ENCODE measurements at regions not wholly inside any gene's neighbourhood (a gene's known extent, or its start where the extent isn't known, plus 50 kb on each side); places are given as distances from the start of the nearest gene placed in this dataset.

DNA sequence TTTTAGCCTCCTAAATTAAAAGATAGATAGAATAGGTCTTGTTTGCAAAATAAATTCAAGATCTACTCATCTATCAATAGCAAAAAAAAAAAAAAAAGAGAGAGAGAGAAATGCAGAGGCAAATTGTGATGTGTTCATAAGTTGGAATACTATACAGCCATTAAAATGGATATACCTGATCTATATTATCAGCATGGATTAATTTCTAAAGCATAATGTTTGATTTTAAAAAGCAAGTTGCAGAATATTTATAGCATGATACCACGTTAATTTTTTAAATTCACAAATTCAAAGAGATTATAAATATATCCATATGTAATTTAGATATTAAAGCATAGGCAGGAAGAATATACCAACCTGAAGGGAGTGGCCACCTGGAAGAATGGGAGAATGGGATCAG, 114.9 kb upstream of the PTPRT start:
- no peak for DNase-seq

DNA sequence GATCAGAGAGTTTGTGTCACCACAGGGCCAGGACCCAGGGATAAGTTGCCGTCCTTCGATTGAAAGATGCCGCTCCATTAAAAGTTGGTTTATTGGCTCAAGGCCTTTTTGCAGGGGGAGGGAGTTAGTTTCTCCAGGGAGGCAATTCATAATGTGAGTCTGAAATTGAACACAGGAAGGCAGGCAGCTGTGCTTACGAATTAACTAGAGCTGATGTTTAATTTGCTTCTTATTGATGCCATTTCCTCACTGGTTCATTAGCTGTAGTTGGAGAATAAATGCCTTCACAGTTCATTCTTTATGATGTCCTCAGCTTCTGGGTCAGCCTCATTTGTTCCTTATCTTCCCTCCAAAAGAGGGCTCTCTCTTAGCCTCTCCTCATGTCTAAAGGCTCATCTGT, 113.2 kb upstream of the PTPRT start:
- no peak for DNase-seq

DNA sequence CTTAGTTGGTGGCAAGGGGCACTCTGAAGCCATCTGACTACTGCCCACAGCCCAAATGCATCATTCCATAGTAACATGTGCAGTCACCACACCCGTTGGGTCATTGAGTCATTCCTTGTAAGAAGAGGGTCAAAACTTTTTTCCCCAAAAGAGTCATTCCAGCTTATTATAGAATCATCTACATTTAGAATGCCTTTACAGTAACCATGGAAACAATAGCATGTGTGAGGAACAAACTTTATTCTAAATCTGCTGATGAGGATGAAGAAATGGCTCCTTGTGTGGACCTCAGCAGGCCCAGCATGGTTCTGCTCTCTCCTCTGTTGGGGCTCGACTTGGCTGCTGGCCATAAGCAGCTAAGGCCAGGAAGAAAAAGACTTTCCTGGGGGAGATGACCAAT, 111.2 kb upstream of the PTPRT start:
- no peak for DNase-seq

DNA sequence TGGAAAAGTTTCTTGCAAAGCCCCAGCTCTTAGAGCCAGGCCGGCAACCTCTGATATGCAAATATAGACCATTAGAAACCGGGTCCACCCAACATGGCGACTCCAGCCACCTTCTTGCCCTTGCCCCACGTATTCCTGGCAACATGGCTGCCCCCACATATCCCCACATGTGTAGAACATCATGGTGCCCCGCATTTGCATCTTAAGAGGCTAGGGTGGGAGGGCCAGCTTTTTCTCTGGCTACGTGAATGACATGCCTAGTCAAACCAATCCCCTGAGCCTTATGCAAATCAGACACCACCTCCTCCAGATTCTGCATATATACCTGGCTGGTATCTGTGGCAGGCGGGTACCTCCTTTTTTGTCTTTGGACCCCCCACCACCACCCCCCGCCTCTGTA, 106.1 kb upstream of the PTPRT start:
- DNase-seq: no peak

DNA sequence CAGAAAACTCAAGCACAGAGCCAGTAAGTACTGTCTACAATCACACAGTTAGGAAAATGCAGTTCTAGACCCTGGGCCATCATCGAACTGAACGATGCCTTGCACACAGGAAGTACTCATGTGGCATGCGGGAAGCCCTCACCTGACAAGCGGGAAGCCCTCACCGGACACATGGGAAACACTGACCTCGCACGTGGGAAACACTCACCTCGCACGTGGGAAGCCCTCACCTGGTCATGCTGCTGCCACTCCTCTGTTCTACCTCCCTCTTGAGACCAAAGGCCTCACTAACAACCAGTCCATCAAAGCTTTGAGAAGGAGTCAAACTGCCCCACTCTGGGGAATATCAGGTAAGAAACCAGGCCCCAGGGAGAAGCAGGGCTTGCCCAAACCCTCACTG, 105.6 kb upstream of the PTPRT start:
- no peak for DNase-seq

DNA sequence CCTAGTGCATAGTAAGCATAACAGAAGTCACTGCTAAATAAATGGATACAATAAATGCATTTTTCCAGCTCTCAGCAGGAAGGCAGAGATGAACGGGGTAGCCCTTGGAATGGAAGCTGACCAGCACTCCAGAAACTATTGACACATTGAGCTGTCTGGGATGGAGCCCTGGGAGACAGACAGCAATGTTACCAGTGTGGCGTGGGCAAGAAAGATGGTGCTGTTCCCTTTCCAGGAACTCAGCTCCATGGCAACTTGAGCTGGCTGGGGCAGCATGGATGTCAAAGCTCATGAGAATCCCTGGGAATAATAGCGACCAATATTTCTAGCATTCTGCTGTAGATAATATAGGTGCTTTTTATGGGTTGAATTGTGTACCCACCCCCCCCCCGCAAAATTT, 104.3 kb upstream of the PTPRT start:
- no peak for DNase-seq

DNA sequence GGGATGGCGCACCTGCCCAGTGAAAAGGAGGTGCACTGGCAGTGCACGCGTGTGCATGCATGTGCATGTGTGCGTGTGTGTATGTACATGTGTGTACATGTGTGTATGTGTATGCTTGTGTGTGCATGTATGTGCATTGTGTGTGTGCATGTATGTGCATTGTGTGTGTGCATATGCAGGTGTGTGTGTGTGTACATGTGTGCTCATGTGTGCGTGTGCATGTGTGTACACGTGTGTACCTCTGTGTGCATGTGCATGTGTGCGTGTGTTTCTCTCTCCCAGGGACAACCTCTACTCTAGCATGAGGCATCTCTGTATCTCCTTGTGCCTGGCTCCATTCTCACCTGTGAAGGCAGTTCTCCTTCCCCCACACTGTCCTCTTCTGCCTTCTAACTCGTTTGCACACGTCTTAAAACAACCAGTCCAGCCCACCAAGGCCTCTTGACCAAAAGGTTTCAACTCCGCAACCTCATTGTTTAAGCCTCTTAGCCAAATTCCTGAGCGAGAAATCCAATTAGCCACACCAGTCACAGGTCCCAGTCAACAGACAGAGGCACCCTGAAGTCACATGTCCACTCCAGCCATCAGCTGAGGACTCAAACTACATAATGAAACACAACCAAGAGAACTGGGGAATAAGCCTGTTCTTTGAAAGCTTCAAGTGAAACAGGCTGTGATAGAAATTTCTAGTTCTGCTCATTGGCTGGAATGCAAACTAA, 103.5 kb upstream of the PTPRT start:
- DNase-seq: no peak

DNA sequence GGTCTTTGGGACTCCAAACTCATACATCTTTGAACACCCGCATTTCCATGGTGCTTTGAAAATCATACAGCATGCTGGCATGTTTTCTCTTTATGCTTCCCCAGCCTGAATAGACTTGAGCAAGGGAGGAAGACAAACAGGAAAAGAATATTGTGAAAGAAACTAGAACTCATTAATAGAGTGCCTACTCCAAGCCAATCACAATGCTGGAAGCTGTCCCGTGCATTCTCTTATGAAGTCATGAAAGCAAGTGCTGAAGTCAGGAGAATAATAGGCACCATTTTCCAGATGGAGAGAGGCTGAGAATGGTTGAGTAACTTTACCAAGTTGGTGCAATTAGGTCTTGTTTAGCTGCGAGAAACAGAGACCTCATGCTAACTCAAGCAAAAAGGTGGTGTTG, 102.5 kb upstream of the PTPRT start:
- DNase-seq: no peak

DNA sequence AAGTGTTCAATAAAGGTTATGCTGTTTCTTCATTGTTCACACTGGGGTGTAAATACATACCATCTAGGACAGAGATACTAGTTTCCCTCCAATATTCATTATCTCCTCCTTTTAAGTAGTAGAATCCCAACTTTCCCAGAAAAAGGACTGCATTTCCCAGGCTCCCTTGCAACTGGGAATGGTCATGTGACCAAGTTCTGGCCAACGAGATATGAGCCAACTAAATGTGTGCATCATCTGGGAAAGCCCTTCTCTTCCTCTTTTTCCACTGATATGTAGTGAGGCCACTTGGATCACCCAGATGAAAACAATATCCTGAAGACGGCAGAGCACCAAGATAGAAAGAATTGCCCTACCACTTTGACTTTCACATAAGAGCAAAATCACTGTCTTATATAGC, 97.9 kb upstream of the PTPRT start:
- no peak for DNase-seq

DNA sequence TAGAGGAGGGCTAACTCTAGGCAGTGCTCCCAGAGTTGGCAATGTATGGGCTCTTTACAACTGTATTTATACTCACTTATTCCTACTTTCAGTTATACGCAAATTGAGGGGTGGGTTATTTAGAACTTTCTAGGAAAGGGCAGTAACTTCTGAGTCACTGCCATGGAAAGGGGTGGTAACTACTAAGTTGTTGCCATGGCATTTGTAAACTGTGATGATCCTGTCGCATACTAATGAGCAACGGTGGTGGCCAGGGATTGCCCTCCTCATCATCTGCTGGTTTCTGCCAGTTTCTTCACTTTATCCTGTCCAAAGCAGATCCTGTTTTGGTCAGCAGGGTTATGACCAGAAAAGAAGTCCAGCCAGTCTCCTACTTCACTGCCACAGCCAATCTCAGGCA, 95.5 kb upstream of the PTPRT start:
- no peak for DNase-seq

DNA sequence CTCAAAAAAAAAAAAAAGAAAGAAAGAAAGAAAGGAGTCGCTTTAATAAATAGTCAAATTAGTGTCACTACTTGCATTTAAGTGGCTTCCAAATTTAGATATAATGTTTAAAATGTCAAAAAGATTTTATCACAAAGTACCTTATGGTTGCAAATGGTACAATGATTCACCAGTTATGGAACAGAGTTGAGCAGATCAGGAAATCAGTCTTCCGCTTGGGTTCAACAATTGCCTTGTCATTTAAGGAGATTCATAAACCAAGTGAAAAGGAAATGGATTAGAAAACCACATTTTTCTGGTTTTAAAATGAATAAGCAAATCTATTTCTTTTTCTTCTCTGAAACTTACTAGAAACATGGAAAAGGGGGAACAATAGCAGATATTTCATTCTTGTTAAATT, 94.8 kb upstream of the PTPRT start:
- no peak for DNase-seq

DNA sequence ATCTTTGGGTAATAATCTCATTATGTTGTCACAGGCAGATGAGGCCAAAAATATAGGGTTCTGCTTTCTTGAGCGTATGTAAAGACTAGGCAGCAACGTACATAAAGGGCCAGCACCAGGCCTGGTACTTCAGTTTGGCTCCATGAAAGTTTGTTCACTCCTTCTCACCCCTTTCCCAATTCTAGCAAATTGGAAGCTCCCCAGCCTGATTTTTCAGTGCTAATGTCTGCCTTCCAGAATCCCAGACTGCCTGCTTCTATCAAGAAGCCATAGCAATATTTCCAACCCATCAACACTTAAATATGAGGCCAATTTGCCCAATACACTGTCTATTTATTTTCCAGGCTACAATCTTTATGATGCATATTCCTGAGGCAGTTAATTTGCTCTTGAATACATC, 93.4 kb upstream of the PTPRT start:
- no peak for DNase-seq

DNA sequence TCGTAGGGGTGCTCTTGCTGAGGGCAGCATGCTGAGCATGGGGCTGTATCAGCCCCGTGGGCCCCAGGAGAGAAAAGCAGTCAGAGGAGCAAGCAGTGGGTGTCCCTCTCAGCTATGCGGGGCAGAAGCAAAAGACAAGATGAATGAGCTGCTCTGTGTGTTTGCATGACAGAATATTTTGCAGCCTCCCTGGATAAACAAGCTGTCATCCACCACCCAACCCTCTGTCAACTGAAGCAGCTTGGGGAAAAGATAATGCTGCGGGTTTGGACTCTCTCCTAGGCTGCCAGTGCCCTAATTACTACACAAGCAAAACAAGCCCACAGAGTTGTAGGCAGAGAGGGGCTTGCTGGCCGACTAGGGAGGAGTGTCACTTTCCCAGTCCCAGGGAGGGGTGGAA, 82.3 kb upstream of the PTPRT start:
- no peak for DNase-seq

DNA sequence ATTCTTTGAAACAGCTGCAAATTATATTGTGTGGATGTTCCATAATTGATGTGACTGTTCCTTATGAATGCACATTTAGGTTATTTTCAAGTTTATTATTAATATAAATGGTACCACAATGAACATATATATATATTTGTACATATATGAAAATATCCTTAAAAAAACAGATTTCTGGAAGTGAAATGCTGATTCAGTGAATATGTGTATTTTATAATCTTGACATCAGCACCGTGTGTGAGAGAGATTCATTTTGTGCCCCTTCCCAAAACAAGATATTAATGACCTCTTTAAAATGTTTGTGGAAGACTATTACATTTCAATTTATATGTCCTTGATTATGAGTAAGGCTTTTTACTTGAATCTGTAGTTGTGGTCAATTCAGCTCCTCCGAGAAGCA, 75.7 kb upstream of the PTPRT start:
- DNase-seq: no peak

DNA sequence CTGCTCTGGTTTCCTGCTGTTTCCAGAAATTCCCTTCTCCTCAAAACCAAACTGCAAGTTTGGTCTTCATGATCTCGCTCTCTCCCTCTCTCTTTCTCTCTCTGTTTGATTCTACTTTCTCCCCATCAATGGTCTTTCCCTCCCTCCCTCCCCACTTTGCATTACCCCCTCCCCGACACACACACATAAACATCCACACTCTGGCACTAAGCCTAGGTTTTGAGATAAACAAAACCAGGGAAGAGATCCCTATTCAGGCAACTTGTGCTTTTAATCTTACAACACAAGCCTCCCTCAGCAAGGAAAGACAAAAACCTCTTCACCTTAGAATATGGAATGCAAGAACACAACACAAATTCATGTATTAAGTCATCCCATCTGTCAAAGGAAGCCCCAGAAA, 73.5 kb upstream of the PTPRT start:
- DNase-seq: no peak

DNA sequence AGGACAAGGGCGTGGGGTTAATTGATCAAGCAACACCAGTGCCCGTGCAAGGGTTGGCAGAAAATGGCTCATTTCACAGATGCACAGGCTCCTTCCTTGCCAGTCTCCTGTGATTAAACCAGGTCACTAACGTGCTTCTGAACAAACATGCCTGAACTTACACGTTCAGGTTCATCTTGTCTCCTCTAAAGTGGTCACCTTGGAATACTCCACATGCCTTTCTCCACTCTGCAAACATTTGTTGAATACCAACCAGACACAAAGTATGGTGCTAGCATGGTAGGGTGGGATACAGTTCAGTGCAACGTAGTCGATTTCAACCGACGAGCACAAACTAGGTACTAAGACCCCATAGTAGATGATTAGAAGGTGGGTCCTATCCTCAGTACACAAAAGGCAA, 72.6 kb upstream of the PTPRT start:
- DNase-seq: no peak

DNA sequence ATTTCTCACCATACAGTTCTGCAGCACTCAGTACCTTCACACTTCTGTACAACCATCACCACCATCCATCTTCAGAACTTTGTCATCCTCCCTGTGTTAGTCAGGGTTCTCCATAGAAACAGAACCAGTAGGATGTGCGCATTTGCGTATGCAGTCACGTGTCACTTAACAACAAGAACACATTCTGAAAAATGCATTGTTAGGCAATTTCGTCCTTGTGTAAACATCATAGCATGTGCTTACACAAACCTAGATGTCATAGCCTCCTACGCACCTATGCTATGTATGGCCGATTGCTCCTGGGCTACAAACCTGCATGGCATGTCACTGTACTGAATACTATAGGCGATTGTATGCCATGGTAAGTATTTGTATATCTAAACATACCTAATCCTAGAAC, 66.2 kb upstream of the PTPRT start:
- no peak for DNase-seq

DNA sequence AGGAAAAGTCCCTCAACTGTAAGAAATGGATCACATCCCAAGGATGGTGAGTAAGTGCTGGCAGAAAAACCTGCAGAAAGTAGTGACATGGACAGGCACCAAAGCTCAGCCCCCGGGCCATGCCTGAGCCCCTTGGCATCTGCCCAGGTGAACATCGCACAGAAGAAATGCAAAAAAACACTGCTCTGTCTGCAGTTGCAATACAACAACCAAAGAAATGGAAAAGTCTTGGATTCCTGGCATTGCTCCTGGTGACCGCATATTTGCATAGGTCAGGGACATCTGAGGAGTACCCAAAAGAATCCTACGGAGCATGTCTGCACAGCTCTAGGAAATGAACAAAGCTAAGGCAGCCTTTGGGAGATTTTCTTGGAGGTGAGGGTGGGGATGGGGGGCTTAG, 63.1 kb upstream of the PTPRT start:
- no peak for DNase-seq

DNA sequence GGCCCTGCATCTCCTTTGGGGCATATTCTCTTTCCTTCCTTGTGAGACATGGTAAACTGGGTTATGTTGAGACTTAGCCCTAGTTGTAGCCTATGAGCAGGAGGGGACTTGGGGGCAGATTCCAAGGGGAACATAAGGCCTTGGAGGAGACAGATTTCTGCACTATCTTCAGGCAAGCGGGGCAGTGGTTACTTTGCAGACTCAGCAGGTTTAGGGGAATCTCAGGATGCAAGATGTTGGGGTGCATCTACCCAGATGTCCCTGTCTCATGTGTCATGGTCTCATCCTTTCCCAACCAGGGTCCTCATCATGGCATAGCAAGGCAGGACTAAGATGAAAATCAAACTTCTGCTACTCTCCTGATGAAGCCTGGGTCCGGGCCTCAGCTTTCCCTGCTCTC, 58.6 kb upstream of the PTPRT start:
- DNase-seq: no peak

DNA sequence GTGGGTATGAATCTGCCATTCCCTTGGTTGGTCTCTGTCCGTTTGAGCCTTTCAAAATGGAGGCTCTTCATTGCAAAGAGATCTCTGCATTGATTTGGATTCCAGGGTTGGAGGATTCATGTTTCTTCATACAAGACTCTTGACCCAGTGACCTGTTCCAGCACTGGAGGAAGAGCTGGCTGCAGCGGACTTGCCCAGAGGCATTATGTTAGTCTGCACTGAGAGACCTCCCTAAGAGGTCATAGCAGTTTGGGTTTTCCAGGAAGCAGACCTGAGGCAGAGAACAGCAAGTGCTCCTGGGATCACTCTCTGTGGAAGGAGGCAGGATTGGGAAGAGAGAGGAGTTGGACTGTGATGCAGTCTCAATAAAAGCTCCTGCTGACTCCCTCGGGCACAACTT, 57.7 kb upstream of the PTPRT start:
- DNase-seq: no peak

DNA sequence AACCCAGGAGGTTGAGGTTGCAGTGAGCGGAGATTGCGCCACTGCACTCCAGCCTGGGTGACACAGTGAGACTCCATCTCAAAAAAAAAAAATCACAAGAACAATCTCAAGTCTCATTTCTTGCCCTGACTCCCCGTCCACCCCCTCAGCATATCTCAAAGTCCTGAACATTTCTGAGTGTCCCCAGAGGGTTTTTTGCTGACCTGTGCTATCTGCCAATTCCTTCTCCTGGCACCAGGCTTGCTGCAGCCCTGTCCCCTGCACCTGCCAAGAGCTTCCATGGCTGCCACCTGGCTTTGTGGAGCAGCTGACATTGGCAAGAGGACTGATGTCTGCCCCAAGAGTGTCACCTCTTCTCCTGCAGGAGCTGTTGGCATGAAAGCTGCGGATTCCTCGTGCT, 54.9 kb upstream of the PTPRT start:
- no peak for DNase-seq

DNA sequence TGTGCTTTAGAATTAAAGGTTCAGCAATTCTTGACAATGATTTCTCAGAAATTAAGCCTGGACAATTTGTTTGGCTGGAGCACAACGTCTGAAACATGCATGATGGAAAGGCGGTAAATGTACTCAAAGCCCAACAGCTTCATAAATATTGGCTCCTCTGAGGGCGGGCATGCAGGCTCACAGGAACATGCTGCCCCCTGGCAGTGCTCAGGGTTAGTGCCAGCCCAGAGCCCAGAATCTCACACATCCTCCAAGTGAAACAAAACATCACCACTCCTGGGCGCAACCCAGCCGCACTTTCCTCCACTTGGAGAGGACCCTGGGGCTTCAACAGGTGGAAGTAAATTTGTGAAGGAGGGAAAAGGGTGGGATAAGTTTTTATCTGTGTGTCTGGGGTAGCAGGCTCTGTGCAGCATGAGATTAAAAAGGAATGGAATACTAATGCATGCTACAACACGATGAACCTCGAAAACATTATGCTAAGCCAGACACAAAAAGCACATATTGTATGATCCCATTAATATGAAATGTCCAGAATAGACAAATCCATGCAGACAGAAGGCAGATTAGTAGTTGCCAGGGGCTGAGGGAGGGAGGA, 54.1 kb upstream of the PTPRT start:
- DNase-seq: no peak

DNA sequence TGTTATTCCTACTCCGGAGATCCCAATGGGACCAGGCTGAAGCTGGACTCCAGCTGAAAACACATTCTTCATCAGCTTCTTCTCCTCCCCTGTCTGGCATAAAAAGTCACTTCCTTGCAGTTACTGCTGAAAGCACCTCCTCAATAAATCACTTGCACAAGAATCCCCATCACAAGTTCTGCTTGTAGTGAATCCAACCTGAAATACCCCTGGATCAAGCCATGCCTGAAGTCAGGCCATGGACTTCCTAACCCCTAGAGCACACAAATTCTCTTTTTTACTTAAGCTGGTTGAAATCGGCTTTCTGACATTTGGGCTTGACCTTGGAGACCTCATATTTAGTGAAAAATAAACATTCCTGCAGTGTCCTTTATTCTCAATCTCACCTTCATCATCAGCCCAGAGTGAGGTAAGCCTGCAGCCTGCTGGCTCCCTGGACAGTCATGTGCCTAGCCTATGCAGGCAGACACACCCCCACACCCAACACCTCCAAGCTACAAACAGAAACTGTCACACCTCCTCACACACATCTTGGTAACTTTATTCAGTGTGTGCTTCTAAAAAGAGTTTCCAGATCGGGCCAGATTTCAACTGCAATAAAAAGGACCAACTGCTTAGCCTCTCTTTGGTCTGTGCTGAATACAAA, 51.5 kb upstream of the PTPRT start:
- DNase-seq: no peak

All from MV-4-11 (cell line).